ENCODE measurements at regions not wholly inside any gene's neighbourhood (a gene's known extent, or its start where the extent isn't known, plus 50 kb on each side); places are given as distances from the start of the nearest gene placed in this dataset.

GRCh38 chr10:129163531-129163930 is 303.5 kb upstream of the MGMT start:
- DNase-seq (ENCODE audit: low spot score) = no peak

GRCh38 chr10:129165076-129165720 is 301.8 kb upstream of the MGMT start:
- no peak for DNase-seq (ENCODE audit: low spot score)

- DNase-seq (ENCODE audit: low spot score) = no peak
Observed at GRCh38 chr10:129165770-129166169, 301.3 kb upstream of the MGMT start.

GRCh38 chr10:129168660-129169059 is 298.4 kb upstream of the MGMT start:
- no peak for DNase-seq (ENCODE audit: low spot score)

GRCh38 chr10:129169115-129169514 is 297.9 kb upstream of the MGMT start:
- DNase-seq (ENCODE audit: low spot score) = no peak

- no peak for DNase-seq (ENCODE audit: low spot score)
Observed at GRCh38 chr10:129170812-129171211, 296.2 kb upstream of the MGMT start.

- no peak for DNase-seq (ENCODE audit: low spot score)
Observed at GRCh38 chr10:129171812-129172211, 295.2 kb upstream of the MGMT start.

- no peak for DNase-seq (ENCODE audit: low spot score)
Observed at GRCh38 chr10:129174232-129175014, 292.6 kb upstream of the MGMT start.

GRCh38 chr10:129179245-129179971 is 287.6 kb upstream of the MGMT start:
- no peak for DNase-seq (ENCODE audit: low spot score)

- no peak for DNase-seq (ENCODE audit: low spot score)
Observed at GRCh38 chr10:129179972-129180678, 286.9 kb upstream of the MGMT start.

GRCh38 chr10:129184196-129184595 is 282.8 kb upstream of the MGMT start:
- no peak for DNase-seq (ENCODE audit: low spot score)

- no peak for DNase-seq (ENCODE audit: low spot score)
Observed at GRCh38 chr10:129187331-129187730, 279.7 kb upstream of the MGMT start.

- DNase-seq (ENCODE audit: low spot score) = no peak
Observed at GRCh38 chr10:129191797-129192196, 275.2 kb upstream of the MGMT start.

- DNase-seq (ENCODE audit: low spot score) = no peak
Observed at GRCh38 chr10:129192344-129193128, 274.5 kb upstream of the MGMT start.

- peak; percentile 1 for DNase-seq (ENCODE audit: low spot score)
Observed at GRCh38 chr10:129193148-129193547, 273.9 kb upstream of the MGMT start.

- no peak for DNase-seq (ENCODE audit: low spot score)
Observed at GRCh38 chr10:129194181-129194870, 272.7 kb upstream of the MGMT start.

- DNase-seq (ENCODE audit: low spot score) = no peak
Observed at GRCh38 chr10:129199826-129200225, 267.2 kb upstream of the MGMT start.

- DNase-seq (ENCODE audit: low spot score) = no peak
Observed at GRCh38 chr10:129203819-129204218, 263.2 kb upstream of the MGMT start.

GRCh38 chr10:129207297-129207696 is 259.7 kb upstream of the MGMT start:
- DNase-seq (ENCODE audit: low spot score) = no peak

GRCh38 chr10:129210876-129211275 is 256.2 kb upstream of the MGMT start:
- DNase-seq (ENCODE audit: low spot score) = no peak

- no peak for DNase-seq (ENCODE audit: low spot score)
Observed at GRCh38 chr10:129213256-129213655, 253.8 kb upstream of the MGMT start.

All from SW480 (cell line).